ENCODE measurements at regions not wholly inside any gene's neighbourhood (a gene's known extent, or its start where the extent isn't known, plus 50 kb on each side); places are given as distances from the start of the nearest gene placed in this dataset.

GRCh38 chr5:77844623-77845323 is 68.6 kb upstream of the TBCA start:
- DNase-seq (ENCODE audit: low read depth) = no peak

- no peak for DNase-seq (ENCODE audit: low read depth)
These were observed 68.2 kb upstream of the TBCA start for GRCh38 chr5:77844373-77844622.

GRCh38 chr5:77843570-77844372 is 67.6 kb upstream of the TBCA start:
- no peak for DNase-seq (ENCODE audit: low read depth)

- no peak for DNase-seq (ENCODE audit: low read depth)
These were observed 66.1 kb upstream of the TBCA start for GRCh38 chr5:77842243-77842642.

- no peak for DNase-seq (ENCODE audit: low read depth)
These were observed 65.5 kb upstream of the TBCA start for GRCh38 chr5:77841616-77842015.

GRCh38 chr5:77840930-77841329 is 64.8 kb upstream of the TBCA start:
- DNase-seq (ENCODE audit: low read depth) = no peak

GRCh38 chr5:77839691-77840090 is 63.6 kb upstream of the TBCA start:
- DNase-seq (ENCODE audit: low read depth) = no peak

GRCh38 chr5:77832938-77833337 is 56.8 kb upstream of the TBCA start:
- no peak for DNase-seq (ENCODE audit: low read depth)

GRCh38 chr5:77832166-77832770 is 56.1 kb upstream of the TBCA start:
- DNase-seq (ENCODE audit: low read depth) = no peak

GRCh38 chr5:77828445-77828844 is 52.3 kb upstream of the TBCA start:
- no peak for DNase-seq (ENCODE audit: low read depth)

Measured in HS-27A (cell line).